ENCODE measurements at regions not wholly inside any gene's neighbourhood (a gene's known extent, or its start where the extent isn't known, plus 50 kb on each side); places are given as distances from the start of the nearest gene placed in this dataset.

- TF ChIP-seq CTCF (IDR thresholded peaks at IDR 0.05 in 2 of 3, conservative IDR thresholded peaks at IDR 0.05 in 1 of 3; ENCODE audit: borderline replicate concordance in 1 of 3, insufficient read depth in 1 of 3, low read depth in 2 of 3, low read length in 2 of 3) (no peak), POLR2A (IDR thresholded peaks at IDR 0.05; ENCODE audit: borderline replicate concordance, extremely low read depth, insufficient read depth, insufficient read length) (no peak), POLR2AphosphoS5 (IDR thresholded peaks at IDR 0.05; ENCODE audit: low read depth, low read length) (no peak), TCF7L2 (IDR thresholded peaks at IDR 0.05; ENCODE audit: borderline replicate concordance, extremely low read depth, insufficient read depth, insufficient read length) (no peak), EZH2 (IDR thresholded peaks at IDR 0.05) (no peak), SP1 (IDR thresholded peaks at IDR 0.05; ENCODE audit: low read depth) (no peak), YY1 (IDR thresholded peaks at IDR 0.05; ENCODE audit: extremely low read depth, insufficient replicate concordance, low read depth, low read length) (no peak), ZBTB33 (IDR thresholded peaks at IDR 0.05; ENCODE audit: extremely low read depth, insufficient replicate concordance, low read length) (no peak), CEBPB (IDR thresholded peaks at IDR 0.05; ENCODE audit: low read depth) (no peak), ZNF274 (IDR thresholded peaks at IDR 0.05; ENCODE audit: low read depth, low read length) (no peak)
These were observed 238.6 kb upstream of the ADAMTSL1 start for GRCh38 chr9:18235181-18235908.
